ENCODE measurements at regions not wholly inside any gene's neighbourhood (a gene's known extent, or its start where the extent isn't known, plus 50 kb on each side); places are given as distances from the start of the nearest gene placed in this dataset.

DNA sequence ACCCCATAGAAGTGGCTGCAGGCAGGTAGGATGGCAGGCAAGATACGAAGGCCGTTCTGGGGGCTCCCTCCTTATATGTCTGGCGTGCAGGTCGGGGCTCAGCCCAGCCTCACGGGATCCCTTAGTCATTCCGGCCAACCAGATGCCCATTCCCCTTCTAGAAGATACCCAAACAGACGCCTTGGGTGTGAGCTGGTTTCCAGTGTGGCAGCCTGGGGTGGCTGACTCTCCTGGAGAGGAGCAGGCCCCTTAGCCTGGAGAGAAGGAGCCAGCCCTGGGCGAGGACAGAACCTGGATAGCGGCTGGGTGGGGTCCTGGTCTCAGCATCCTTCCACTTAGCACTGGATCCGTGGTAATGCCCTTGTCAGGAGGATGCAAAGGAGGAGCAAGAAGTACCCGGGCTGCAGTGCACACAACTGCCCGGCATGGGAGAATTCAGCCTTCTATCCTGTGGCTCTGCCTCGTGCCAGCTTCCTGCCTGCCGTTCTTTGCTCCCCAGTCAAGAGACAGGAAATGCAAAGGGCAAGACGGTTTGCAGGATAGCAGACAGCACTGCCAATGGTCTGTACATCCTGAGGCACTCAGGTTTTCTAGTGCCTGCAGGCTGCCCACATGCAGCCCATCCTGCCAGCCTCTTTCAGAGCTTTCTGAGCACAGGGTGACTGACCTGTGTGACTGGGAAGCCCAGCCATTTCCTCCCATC is 56.7 kb upstream of the WASF3 start:
- TF ChIP-seq CTCF (IDR thresholded peaks at IDR 0.05; ENCODE audit: low read depth, low read length) (no peak), MYC (IDR thresholded peaks at IDR 0.05; ENCODE audit: low read depth, low read length) (no peak)

Measured in NB4 (cell line).